Osteocyte (in vitro differentiated cells): ENCODE measurements at regions not wholly inside any gene's neighbourhood (a gene's known extent, or its start where the extent isn't known, plus 50 kb on each side); places are given as distances from the start of the nearest gene placed in this dataset.

ENCODE experiments used
- DNase-seq: peaks from one replicate; pipeline ENCODE4 v3.0.0; 2021; ENCODE audit warnings: mixed read lengths; ENCODE audit not compliant: unreplicated experiment; ENCODE audit errors: extremely low spot score
- H3K27ac Mint-ChIP-seq: one replicate; pipeline ENCODE4 v1.8.0; 2021; ENCODE audit warnings: mild to moderate bottlenecking, mixed read lengths; ENCODE audit not compliant: unreplicated experiment
- H3K27me3 Mint-ChIP-seq: one replicate; pipeline ENCODE4 v1.8.0; 2021; ENCODE audit warnings: mixed read lengths; ENCODE audit not compliant: unreplicated experiment
- H3K36me3 Mint-ChIP-seq: one replicate; pipeline ENCODE4 v1.8.0; 2021; ENCODE audit warnings: mixed read lengths; ENCODE audit not compliant: unreplicated experiment
- H3K4me1 Mint-ChIP-seq: one replicate; pipeline ENCODE4 v1.8.0; 2021; ENCODE audit warnings: mixed read lengths; ENCODE audit not compliant: unreplicated experiment
- H3K4me3 Mint-ChIP-seq: one replicate; pipeline ENCODE4 v1.8.0; 2021; ENCODE audit warnings: mild to moderate bottlenecking, moderate library complexity, mixed read lengths; ENCODE audit not compliant: unreplicated experiment
- H3K9me3 Mint-ChIP-seq: one replicate; pipeline ENCODE4 v1.8.0; 2021; ENCODE audit warnings: mixed read lengths; ENCODE audit not compliant: unreplicated experiment
- CTCF ChIP-seq: fragments of 200-600 bp; sonication (generic); IDR thresholded peaks from 2 replicates; pipeline ENCODE4 v1.5.0; 2021; ENCODE audit warnings: antibody characterized with exemption, mild to moderate bottlenecking, moderate library complexity

- Mint-ChIP-seq H3K27me3 (no peaks in the 10 kb centered on the region), H3K27ac (no peak overlapping the region), H3K4me1 (no peaks in the 10 kb centered on the region), H3K4me3 (no peak overlapping the region), H3K36me3 (no peaks in the 10 kb centered on the region), H3K9me3 (peaks cover 12% of the 10 kb centered on the region)
- no peak for TF ChIP-seq CTCF
- DNase-seq: peak; percentile 10
These were observed 148.7 kb upstream of the GPR26 start for GRCh38 chr10:123517426-123517825.

GRCh38 chr10:123517901-123518300, 148.3 kb upstream of the GPR26 start:
- Mint-ChIP-seq H3K9me3 (peaks cover 16% of the 10 kb centered on the region), H3K27ac (no peak overlapping the region), H3K27me3 (no peaks in the 10 kb centered on the region), H3K4me3 (no peak overlapping the region), H3K36me3 (no peaks in the 10 kb centered on the region), H3K4me1 (no peaks in the 10 kb centered on the region)
- DNase-seq: peak; percentile 48
- no peak for TF ChIP-seq CTCF

- Mint-ChIP-seq H3K4me3 (no peak overlapping the region), H3K4me1 (no peaks in the 10 kb centered on the region), H3K27me3 (no peaks in the 10 kb centered on the region), H3K9me3 (peaks cover 23% of the 10 kb centered on the region), H3K36me3 (no peaks in the 10 kb centered on the region), H3K27ac (no peak overlapping the region)
- TF ChIP-seq CTCF: no peak
- DNase-seq: peak; percentile 72
These were observed 147.4 kb upstream of the GPR26 start for GRCh38 chr10:123518765-123519164.

- no peak overlapping the region for H3K4me3 Mint-ChIP-seq
- H3K27me3 Mint-ChIP-seq: no peaks in the 10 kb centered on the region
- DNase-seq: peak; percentile 76
- H3K27ac Mint-ChIP-seq: no peak overlapping the region
- H3K9me3 Mint-ChIP-seq: peaks cover 23% of the 10 kb centered on the region
- TF ChIP-seq CTCF: no peak
- no peaks in the 10 kb centered on the region for H3K36me3 Mint-ChIP-seq
- no peaks in the 10 kb centered on the region for H3K4me1 Mint-ChIP-seq
These were observed 146.3 kb upstream of the GPR26 start for GRCh38 chr10:123519861-123520260.

- Mint-ChIP-seq H3K9me3 (peaks cover 16% of the 10 kb centered on the region), H3K4me3 (no peak overlapping the region), H3K27me3 (no peaks in the 10 kb centered on the region), H3K36me3 (no peaks in the 10 kb centered on the region), H3K4me1 (no peaks in the 10 kb centered on the region), H3K27ac (no peak overlapping the region)
- TF ChIP-seq CTCF: no peak
- peak; percentile 74 for DNase-seq
These were observed 145.1 kb upstream of the GPR26 start for GRCh38 chr10:123521076-123521475.
